Adrenal gland (tissue), 5 donors: ENCODE measurements at regions not wholly inside any gene's neighbourhood (a gene's known extent, or its start where the extent isn't known, plus 50 kb on each side); places are given as distances from the start of the nearest gene placed in this dataset.

Source experiments
- POLR2A ChIP-seq, 2 donors: fragments of 450-650 bp; IDR thresholded peaks; one replicate each; pipeline ENCODE4 v1.6.1; 2017; ENCODE audit warnings: antibody characterized with exemption in 2 of 2, mild to moderate bottlenecking in 2 of 2, moderate library complexity in 1 of 2
- TF ChIP-seq, protein P1 (sequence below), 6 experiments: fragments of 450-650 bp in 4 of 6; fragments of 200-600 bp in 2 of 6; sonication (generic) in 1 of 6; IDR thresholded peaks; 1 replicate in 5 of 6; 2 replicates in 1 of 6; pipeline versions ENCODE4 v1.5.1 to v1.8.0; 2016 to 2021; ENCODE audit warnings: antibody characterized with exemption in 6 of 6, mild to moderate bottlenecking in 2 of 6, moderate library complexity in 1 of 6
- donor health status: DM: no; HTN: no; CAD: no.

DNA sequence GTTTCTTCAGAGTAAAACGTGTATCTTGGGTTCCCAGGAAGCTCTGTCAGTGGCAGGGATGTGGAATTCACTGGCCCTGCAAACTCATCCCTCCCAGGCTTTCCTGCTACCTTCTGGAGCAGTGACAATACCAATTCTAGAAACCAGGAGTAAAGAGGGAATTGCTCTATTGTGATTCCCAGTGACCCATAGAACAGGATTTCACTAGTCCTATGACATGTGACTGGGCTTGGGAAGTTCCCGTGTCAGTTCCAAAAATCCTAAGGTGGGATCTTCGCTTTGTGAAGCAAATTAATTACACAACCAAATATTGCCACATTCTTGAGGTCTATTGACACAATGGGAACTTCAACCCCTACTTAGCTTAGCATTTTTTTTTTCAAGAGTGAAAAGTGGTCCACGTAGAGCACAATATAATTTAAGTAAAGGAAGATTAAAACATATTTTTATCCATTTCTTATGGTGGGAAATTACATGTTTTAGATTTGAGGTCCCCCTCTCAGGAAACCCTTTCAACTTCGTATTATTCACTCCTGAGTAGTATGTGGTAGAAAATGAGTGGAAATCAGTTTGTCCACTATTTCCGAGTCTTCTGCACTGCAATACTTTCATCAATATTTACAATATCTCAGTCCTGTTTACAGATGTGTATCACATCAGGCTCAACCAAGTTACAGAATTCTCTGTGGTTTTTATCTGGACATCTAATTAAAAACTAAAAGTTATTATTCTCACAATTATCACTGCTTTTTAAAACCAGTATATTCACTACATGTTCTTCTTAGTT is 88.9 kb upstream of the SOX5 start:
- TF ChIP-seq POLR2A (IDR thresholded peaks at IDR 0.05), result no peak
- TF ChIP-seq, protein P1, sequence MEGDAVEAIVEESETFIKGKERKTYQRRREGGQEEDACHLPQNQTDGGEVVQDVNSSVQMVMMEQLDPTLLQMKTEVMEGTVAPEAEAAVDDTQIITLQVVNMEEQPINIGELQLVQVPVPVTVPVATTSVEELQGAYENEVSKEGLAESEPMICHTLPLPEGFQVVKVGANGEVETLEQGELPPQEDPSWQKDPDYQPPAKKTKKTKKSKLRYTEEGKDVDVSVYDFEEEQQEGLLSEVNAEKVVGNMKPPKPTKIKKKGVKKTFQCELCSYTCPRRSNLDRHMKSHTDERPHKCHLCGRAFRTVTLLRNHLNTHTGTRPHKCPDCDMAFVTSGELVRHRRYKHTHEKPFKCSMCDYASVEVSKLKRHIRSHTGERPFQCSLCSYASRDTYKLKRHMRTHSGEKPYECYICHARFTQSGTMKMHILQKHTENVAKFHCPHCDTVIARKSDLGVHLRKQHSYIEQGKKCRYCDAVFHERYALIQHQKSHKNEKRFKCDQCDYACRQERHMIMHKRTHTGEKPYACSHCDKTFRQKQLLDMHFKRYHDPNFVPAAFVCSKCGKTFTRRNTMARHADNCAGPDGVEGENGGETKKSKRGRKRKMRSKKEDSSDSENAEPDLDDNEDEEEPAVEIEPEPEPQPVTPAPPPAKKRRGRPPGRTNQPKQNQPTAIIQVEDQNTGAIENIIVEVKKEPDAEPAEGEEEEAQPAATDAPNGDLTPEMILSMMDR (IDR thresholded peaks at IDR 0.05), result no peak
